GM18526 (cell line): ENCODE measurements at regions not wholly inside any gene's neighbourhood (a gene's known extent, or its start where the extent isn't known, plus 50 kb on each side); places are given as distances from the start of the nearest gene placed in this dataset.

Source experiments
- POLR2A ChIP-seq: IDR thresholded peaks from 3 replicates; pipeline ENCODE4 v1.6.1; 2011; ENCODE audit not compliant: insufficient read length; ENCODE audit errors: extremely low read depth

DNA sequence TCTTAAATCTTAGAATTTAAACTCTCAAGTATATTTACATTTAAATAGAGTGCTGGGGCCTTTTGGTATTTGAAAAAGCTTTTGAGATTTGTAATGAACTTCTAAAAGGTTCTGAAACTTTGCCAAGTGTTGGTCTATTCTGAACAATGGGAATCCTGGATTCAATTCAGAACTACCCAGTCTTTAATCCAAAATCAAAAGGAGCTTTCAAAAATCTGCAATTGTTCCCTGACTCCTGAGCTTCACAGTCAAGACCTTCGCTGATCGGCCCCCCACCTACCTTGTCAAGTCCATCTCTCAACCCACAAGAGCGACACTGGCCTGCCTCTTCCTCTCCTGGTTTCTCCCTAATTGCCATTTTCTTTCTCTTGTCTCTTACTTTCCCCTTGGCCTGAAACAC lies 666.1 kb upstream of the BOD1L1 start:
- no peak for TF ChIP-seq POLR2A

- TF ChIP-seq POLR2A = no peak
Observed at GRCh38 chr4:14294611-14295010, 667.1 kb upstream of the BOD1L1 start.

- no peak for TF ChIP-seq POLR2A
Observed at GRCh38 chr4:14299166-14299565, 671.6 kb upstream of the BOD1L1 start.

DNA sequence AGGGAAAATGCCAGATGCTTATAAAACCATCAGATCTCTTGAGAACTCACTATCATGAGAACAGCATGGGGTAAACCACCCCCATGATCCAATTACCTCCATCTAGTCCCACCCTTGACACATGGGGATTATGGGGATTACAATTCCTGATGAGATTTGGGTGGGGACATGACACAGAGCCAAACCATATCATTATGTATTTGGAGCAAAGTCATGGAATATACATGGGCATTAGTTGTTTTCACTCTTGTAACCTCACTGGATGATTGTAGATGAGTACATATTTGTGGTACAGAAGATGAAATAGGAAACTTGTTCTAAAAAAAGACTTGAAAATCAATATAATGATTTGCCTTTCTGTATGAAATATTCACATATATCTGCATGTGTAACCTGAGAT lies 674.5 kb upstream of the BOD1L1 start:
- no peak for TF ChIP-seq POLR2A

- TF ChIP-seq POLR2A = no peak
Observed at GRCh38 chr4:14303856-14304255, 676.3 kb upstream of the BOD1L1 start.

- no peak for TF ChIP-seq POLR2A
Observed at GRCh38 chr4:14308229-14308651, 680.7 kb upstream of the BOD1L1 start.

DNA sequence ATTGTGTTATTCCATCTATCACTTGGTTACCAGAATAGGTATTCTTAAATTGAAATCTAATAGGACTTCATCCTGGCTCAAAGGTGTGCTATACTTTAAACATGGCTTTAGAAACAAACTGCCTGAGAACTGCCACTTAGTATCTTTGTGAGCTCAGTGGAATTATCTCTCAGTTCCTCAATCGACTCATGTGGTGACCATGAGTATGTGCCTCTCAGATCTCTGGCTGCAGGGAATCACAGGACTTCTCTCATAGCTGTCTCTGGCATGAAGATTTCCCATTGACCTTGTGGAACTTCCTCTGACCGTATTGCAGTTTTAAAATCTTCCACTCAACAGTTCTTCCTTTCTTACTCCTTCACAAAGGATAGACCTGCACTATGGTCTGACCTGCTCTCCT lies 681.9 kb upstream of the BOD1L1 start:
- TF ChIP-seq POLR2A = no peak

- TF ChIP-seq POLR2A = no peak
Observed at GRCh38 chr4:14313757-14314156, 686.2 kb upstream of the BOD1L1 start.

DNA sequence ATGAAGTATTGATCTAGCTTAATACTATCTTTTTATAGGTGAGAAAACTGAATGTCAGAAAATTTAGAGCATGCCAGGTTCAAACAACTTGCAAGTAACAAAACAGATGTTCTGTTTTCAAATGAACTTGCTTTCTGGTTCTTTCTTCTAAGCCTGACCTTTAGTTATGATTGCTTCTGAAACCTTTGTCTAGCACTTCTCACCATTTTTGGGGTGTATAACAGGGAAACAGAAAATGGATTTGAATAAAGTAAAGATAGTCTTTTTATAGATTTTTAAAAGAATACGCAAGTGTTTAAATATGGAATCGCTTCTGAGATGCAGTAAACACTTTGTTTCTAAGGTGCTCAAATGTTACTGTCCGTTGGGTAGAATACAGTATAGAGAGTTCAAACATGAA lies 687.2 kb upstream of the CPEB2 start:
- TF ChIP-seq POLR2A = no peak

DNA sequence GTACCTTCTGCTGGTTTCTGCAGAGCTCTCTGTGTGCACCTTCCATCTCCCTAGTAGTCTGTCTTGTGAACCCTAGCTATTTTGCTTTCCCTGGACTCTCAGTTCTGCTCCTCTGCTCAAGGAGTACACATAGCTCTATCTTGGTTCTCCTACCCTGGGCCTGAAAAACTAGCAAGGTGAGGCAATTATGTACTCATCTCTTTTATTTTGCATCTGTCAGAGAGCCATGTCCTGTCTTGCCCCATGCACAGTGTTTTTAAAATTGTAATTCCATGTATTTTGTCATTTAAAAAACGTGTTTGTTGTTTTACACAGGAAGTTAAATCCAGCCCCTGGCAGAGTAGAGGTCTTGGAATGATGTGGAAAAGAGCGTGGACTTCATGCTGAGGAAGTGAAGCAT lies 684.9 kb upstream of the CPEB2 start:
- TF ChIP-seq POLR2A = no peak

DNA sequence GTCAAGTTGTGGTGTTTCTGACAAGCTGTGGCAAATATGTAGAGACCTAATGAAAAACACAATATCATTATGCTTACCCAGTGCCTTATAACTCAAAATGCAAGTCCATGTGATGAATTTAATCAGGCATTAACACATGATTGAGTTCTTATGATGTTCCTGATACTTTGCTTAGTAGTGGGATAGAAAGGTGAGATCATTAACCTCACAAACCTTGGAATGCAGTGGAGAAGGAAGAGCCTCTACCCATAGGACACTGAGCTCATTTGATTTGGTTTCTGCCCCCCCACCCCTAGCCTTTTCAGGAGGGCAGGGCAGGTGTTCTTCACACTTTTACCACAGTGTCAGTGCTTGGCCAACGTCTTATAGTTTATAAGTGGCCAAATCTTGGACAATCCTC lies 683.6 kb upstream of the CPEB2 start:
- TF ChIP-seq POLR2A = no peak

- no peak for TF ChIP-seq POLR2A
Observed at GRCh38 chr4:14321723-14322122, 680.6 kb upstream of the CPEB2 start.

GRCh38 chr4:14323191-14323590 lies 679.1 kb upstream of the CPEB2 start:
- TF ChIP-seq POLR2A = no peak

GRCh38 chr4:14329228-14329627 lies 673.1 kb upstream of the CPEB2 start:
- TF ChIP-seq POLR2A = no peak

- no peak for TF ChIP-seq POLR2A
Observed at GRCh38 chr4:14333616-14334015, 668.7 kb upstream of the CPEB2 start.

- no peak for TF ChIP-seq POLR2A
Observed at GRCh38 chr4:14334166-14334565, 668.1 kb upstream of the CPEB2 start.

DNA sequence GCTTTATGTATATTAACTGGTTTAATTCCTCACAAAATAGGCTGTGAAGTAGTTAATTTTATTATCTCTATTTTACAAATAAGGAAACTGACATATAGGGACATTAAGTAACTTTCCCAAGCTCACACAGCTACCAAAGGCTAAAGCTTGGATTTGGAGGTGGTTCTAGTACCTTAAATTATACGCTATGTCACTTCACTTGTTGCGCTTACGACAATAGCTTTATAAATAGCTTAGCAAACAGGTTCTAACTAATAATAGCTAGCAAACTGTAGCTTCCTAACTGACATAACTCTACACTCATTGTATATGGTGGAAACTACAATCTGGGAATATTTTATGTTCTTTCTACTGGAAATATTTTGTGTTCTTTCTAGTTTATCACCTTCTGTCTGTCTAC lies 666.4 kb upstream of the CPEB2 start:
- TF ChIP-seq POLR2A = no peak

GRCh38 chr4:14336656-14337055 lies 665.6 kb upstream of the CPEB2 start:
- TF ChIP-seq POLR2A = no peak
